ENCODE measurements at regions not wholly inside any gene's neighbourhood (a gene's known extent, or its start where the extent isn't known, plus 50 kb on each side); places are given as distances from the start of the nearest gene placed in this dataset.

GRCh38 chr7:1290679-1291356, 58.1 kb downstream of the UNCX start:
- Mint-ChIP-seq H3K27ac (no peak overlapping the region), H3K4me1 (peaks cover 6% of the 10 kb centered on the region), H3K27me3 (ENCODE audit: low read depth in 3 of 3) (peaks cover 23 to 44% (median 41%) of the 10 kb centered on the region in 3 donors), H3K4me3 (peak overlapping the region; percentile 53 to 83), H3K9me3 (peaks cover 0 to 6% (median 0%) of the 10 kb centered on the region in 7 donors), H3K36me3 (no peaks in the 10 kb centered on the region)
- intact Hi-C loops (cut with micrococcal nuclease), result no loop called here
- Histone ChIP-seq H3K9me3 (replicated peaks in 1 of 2; ENCODE audit: control insufficient read depth in 1 of 2, insufficient read depth in 1 of 2, low read length in 2 of 2) (no peaks in the 10 kb centered on the region), H3K4me3 (replicated peaks in 1 of 3; ENCODE audit: low read depth in 2 of 3, low read length in 3 of 3) (peak overlapping the region in 1 of 3 experiments; percentile 42), H3K36me3 (replicated peaks in 1 of 2; ENCODE audit: control insufficient read depth in 1 of 2, insufficient read depth in 2 of 2, low read length in 2 of 2) (no peaks in the 10 kb centered on the region), H3K4me2 (replicated peaks; ENCODE audit: extremely low read depth, low read length, poor library complexity, severe bottlenecking) (peak overlapping the region; percentile 51), H2AFZ (ENCODE audit: insufficient read depth, low read depth, low read length, poor library complexity, severe bottlenecking) (peak overlapping the region; percentile 29), H3K4me1 (ENCODE audit: control insufficient read depth in 1 of 2, insufficient read depth in 2 of 2, low read length in 2 of 2) (peaks cover 0 to 5% of the 10 kb centered on the region in 2 donors), H3K27me3 (ENCODE audit: control insufficient read depth in 2 of 2, insufficient read depth in 2 of 2, low read length in 2 of 2) (peaks cover 0 to 28% of the 10 kb centered on the region in 2 donors), H3K9ac (ENCODE audit: insufficient read depth, low read length, poor library complexity, severe bottlenecking) (no peak overlapping the region), H3K27ac (ENCODE audit: low read depth in 1 of 2, low read length in 2 of 2) (no peak overlapping the region), H4K20me1 (ENCODE audit: insufficient read depth, low read length) (no peaks in the 10 kb centered on the region), H3K79me2 (ENCODE audit: insufficient read depth, low read length) (no peaks in the 10 kb centered on the region)
- no peak for DNase-seq
- no peak for TF ChIP-seq CTCF (IDR thresholded peaks at IDR 0.05)
- WGBS (ENCODE audit: insufficient coverage), result 41% methylated on average over 29 of the region's 37 CpGs

- Histone ChIP-seq H3K27me3 (ENCODE audit: control insufficient read depth in 2 of 2, insufficient read depth in 2 of 2, low read length in 2 of 2) (peaks cover 0 to 28% of the 10 kb centered on the region in 2 donors), H3K4me3 (replicated peaks in 1 of 3; ENCODE audit: low read depth in 2 of 3, low read length in 3 of 3) (no peak overlapping the region), H2AFZ (ENCODE audit: insufficient read depth, low read depth, low read length, poor library complexity, severe bottlenecking) (no peak overlapping the region), H3K79me2 (ENCODE audit: insufficient read depth, low read length) (no peaks in the 10 kb centered on the region), H3K27ac (ENCODE audit: low read depth in 1 of 2, low read length in 2 of 2) (no peak overlapping the region), H3K4me1 (ENCODE audit: control insufficient read depth in 1 of 2, insufficient read depth in 2 of 2, low read length in 2 of 2) (peaks cover 0 to 5% of the 10 kb centered on the region in 2 donors), H3K4me2 (replicated peaks; ENCODE audit: extremely low read depth, low read length, poor library complexity, severe bottlenecking) (no peak overlapping the region), H3K9me3 (replicated peaks in 1 of 2; ENCODE audit: control insufficient read depth in 1 of 2, insufficient read depth in 1 of 2, low read length in 2 of 2) (no peaks in the 10 kb centered on the region), H4K20me1 (ENCODE audit: insufficient read depth, low read length) (no peaks in the 10 kb centered on the region), H3K36me3 (replicated peaks in 1 of 2; ENCODE audit: control insufficient read depth in 1 of 2, insufficient read depth in 2 of 2, low read length in 2 of 2) (no peaks in the 10 kb centered on the region), H3K9ac (ENCODE audit: insufficient read depth, low read length, poor library complexity, severe bottlenecking) (no peak overlapping the region)
- no peak for TF ChIP-seq CTCF (IDR thresholded peaks at IDR 0.05)
- DNase-seq, result no peak
- Mint-ChIP-seq H3K4me1 (peaks cover 6% of the 10 kb centered on the region), H3K4me3 (peak overlapping the region in 1 of 2 donors; percentile 31), H3K9me3 (peaks cover 0 to 6% (median 0%) of the 10 kb centered on the region in 7 donors), H3K27me3 (ENCODE audit: low read depth in 3 of 3) (peaks cover 23 to 46% (median 41%) of the 10 kb centered on the region in 3 donors), H3K27ac (no peak overlapping the region), H3K36me3 (no peaks in the 10 kb centered on the region)
- intact Hi-C loops (cut with micrococcal nuclease), result no loop called here
- WGBS (ENCODE audit: insufficient coverage), result 85% methylated on average over 13 of the region's 13 CpGs
These were observed 58.7 kb downstream of the UNCX start for GRCh38 chr7:1291357-1291689.

All from CD14-positive monocyte (primary cell).